GM18867 (cell line): ENCODE measurements at regions not wholly inside any gene's neighbourhood (a gene's known extent, or its start where the extent isn't known, plus 50 kb on each side); places are given as distances from the start of the nearest gene placed in this dataset.

Experiments
- ATAC-seq: cut with Tn5 transposase; IDR thresholded peaks from one replicate; pipeline ENCODE4 v1.9.1; 2021; ENCODE audit warnings: mild to moderate bottlenecking, moderate library complexity; ENCODE audit not compliant: unreplicated experiment

GRCh38 chr5:8048920-8049319 lies 180.0 kb downstream of the MTRR start:
- no peak for ATAC-seq

- no peak for ATAC-seq
Measured at GRCh38 chr5:8050616-8051175, 181.7 kb downstream of the MTRR start.

- no peak for ATAC-seq
Measured at GRCh38 chr5:8053270-8053669, 184.3 kb downstream of the MTRR start.

GRCh38 chr5:8057769-8058168 lies 188.8 kb downstream of the MTRR start:
- ATAC-seq: no peak

- no peak for ATAC-seq
Measured at GRCh38 chr5:8058616-8059190, 189.8 kb downstream of the MTRR start.

- no peak for ATAC-seq
Measured at GRCh38 chr5:8059337-8059736, 190.4 kb downstream of the MTRR start.

- ATAC-seq: no peak
Measured at GRCh38 chr5:8060235-8060952, 191.4 kb downstream of the MTRR start.

- no peak for ATAC-seq
Measured at GRCh38 chr5:8060953-8061429, 192.0 kb downstream of the MTRR start.

GRCh38 chr5:8062521-8062920 lies 193.6 kb downstream of the MTRR start:
- ATAC-seq: no peak

- no peak for ATAC-seq
Measured at GRCh38 chr5:8068078-8068477, 199.1 kb downstream of the MTRR start.

- ATAC-seq: no peak
Measured at GRCh38 chr5:8070138-8070537, 201.2 kb downstream of the MTRR start.

- ATAC-seq: no peak
Measured at GRCh38 chr5:8079056-8079455, 210.1 kb downstream of the MTRR start.

GRCh38 chr5:8081179-8081578 lies 212.2 kb downstream of the MTRR start:
- ATAC-seq: no peak

GRCh38 chr5:8093669-8094068 lies 224.7 kb downstream of the MTRR start:
- no peak for ATAC-seq

- no peak for ATAC-seq
Measured at GRCh38 chr5:8094304-8094703, 225.4 kb downstream of the MTRR start.

GRCh38 chr5:8097146-8097545 lies 228.2 kb downstream of the MTRR start:
- no peak for ATAC-seq

- no peak for ATAC-seq
Measured at GRCh38 chr5:8098081-8098480, 229.1 kb downstream of the MTRR start.

GRCh38 chr5:8102714-8103113 lies 233.8 kb downstream of the MTRR start:
- ATAC-seq: peak; percentile 57

- no peak for ATAC-seq
Measured at GRCh38 chr5:8114597-8115266, 245.8 kb downstream of the MTRR start.

GRCh38 chr5:8123559-8123958 lies 254.6 kb downstream of the MTRR start:
- no peak for ATAC-seq

- ATAC-seq: no peak
Measured at GRCh38 chr5:8134609-8135008, 265.7 kb downstream of the MTRR start.

- no peak for ATAC-seq
Measured at GRCh38 chr5:8135742-8136141, 266.8 kb downstream of the MTRR start.
